H1 (cell line): ENCODE measurements at regions not wholly inside any gene's neighbourhood (a gene's known extent, or its start where the extent isn't known, plus 50 kb on each side); places are given as distances from the start of the nearest gene placed in this dataset.

Experiments
- CTCF ChIA-PET: fragments of 300-600 bp; sonication (Branson Sonifier 250); formaldehyde crosslinking; loops from one replicate; lab custom pipeline; 2021; ENCODE audit not compliant: partially characterized antibody; lab: Charles Lee
- POLR2A ChIA-PET: fragments of 300-600 bp; sonication (Branson Sonifier 250); formaldehyde crosslinking; loops from one replicate; lab custom pipeline; 2021; ENCODE audit warnings: inconsistent platforms; ENCODE audit not compliant: partially characterized antibody; lab: Charles Lee
- DNase-seq, 2 experiments: peaks; one replicate each; pipeline versions ENCODE4 v3.0.0 to v3.0.0-alpha.2; 2010 to 2022; ENCODE audit warnings: low spot score in 2 of 2, low read depth in 1 of 2, mixed read lengths in 1 of 2
- FAIRE-seq: peaks from 2 replicates; lab custom pipeline; 2011; peaks lifted over from hg19 to GRCh38; lab: Jason Lieb, UNC
- H2AFZ ChIP-seq: 2 replicates; pipeline ENCODE4 v1.8.1; 2012; ENCODE audit warnings: low read length, inconsistent platforms
- H2AK5ac ChIP-seq: 2 replicates; pipeline ENCODE4 v1.6.1; 2013; ENCODE audit warnings: low read depth, low read length
- H2BK120ac ChIP-seq: replicated peaks from 2 replicates; pipeline ENCODE3; 2013; ENCODE audit warnings: low read depth, low read length, inconsistent platforms
- H2BK12ac ChIP-seq: 2 replicates; pipeline ENCODE4 v1.6.1; 2013; ENCODE audit warnings: low read depth, low read length
- H2BK15ac ChIP-seq: 2 replicates; pipeline ENCODE4 v1.6.1; 2013; ENCODE audit warnings: low read length
- H2BK20ac ChIP-seq: 2 replicates; pipeline ENCODE4 v1.6.1; 2013; ENCODE audit warnings: low read length
- H2BK5ac ChIP-seq: 2 replicates; pipeline ENCODE4 v1.6.1; 2013; ENCODE audit warnings: low read depth, low read length
- H3K14ac ChIP-seq: 2 replicates; pipeline ENCODE4 v1.6.1; 2013; ENCODE audit warnings: inconsistent platforms; ENCODE audit not compliant: insufficient read length
- H3K18ac ChIP-seq: 2 replicates; pipeline ENCODE4 v1.6.1; 2013; ENCODE audit warnings: low read length; ENCODE audit errors: extremely low read depth
- H3K23ac ChIP-seq: 2 replicates; pipeline ENCODE4 v1.6.1; 2013; ENCODE audit warnings: inconsistent platforms; ENCODE audit not compliant: insufficient read length
- H3K23me2 ChIP-seq: 2 replicates; pipeline ENCODE4 v1.6.1; 2013; ENCODE audit warnings: low read depth, low read length
- H3K27ac ChIP-seq: 2 replicates; pipeline ENCODE4 v1.6.1; 2011; ENCODE audit warnings: low read depth, low read length, inconsistent platforms
- H3K27me3 ChIP-seq, 4 experiments: replicated peaks in 1 of 4; 1 replicate in 1 of 4; 2 replicates in 3 of 4; pipeline versions ENCODE4 v1.6.1 to v1.8.1; 2011 to 2013; ENCODE audit warnings: low read length in 3 of 4, mild to moderate bottlenecking in 3 of 4, inconsistent platforms in 2 of 4, mixed read lengths in 2 of 4, moderate library complexity in 1 of 4; ENCODE audit not compliant: control insufficient read depth in 3 of 4, insufficient read depth in 3 of 4; ENCODE audit errors: extremely low read depth in 1 of 4
- H3K36me3 ChIP-seq, 4 experiments: 2 replicates each; pipeline versions ENCODE4 v1.6.1 to v1.8.1; 2011 to 2013; ENCODE audit warnings: mild to moderate bottlenecking in 4 of 4, low read length in 3 of 4, moderate library complexity in 2 of 4, control low read depth in 1 of 4, inconsistent platforms in 1 of 4; ENCODE audit not compliant: insufficient read depth in 4 of 4, control insufficient read depth in 2 of 4
- H3K4ac ChIP-seq: replicated peaks from 2 replicates; pipeline ENCODE3; 2013; ENCODE audit warnings: low read length, low read depth, mixed read lengths, inconsistent platforms; ENCODE audit not compliant: insufficient read length
- H3K4me1 ChIP-seq, 4 experiments: replicated peaks in 1 of 4; 1 replicate in 1 of 4; 2 replicates in 3 of 4; pipeline versions ENCODE4 v1.6.1 to v1.8.1; 2011 to 2013; ENCODE audit warnings: low read length in 3 of 4, inconsistent platforms in 2 of 4, mixed read lengths in 1 of 4; ENCODE audit not compliant: insufficient read depth in 4 of 4, control insufficient read depth in 3 of 4
- H3K4me2 ChIP-seq, 2 experiments: 2 replicates each; pipeline versions ENCODE4 v1.6.1 to v1.8.1; 2011 to 2013; ENCODE audit warnings: low read depth in 2 of 2, low read length in 2 of 2, control low read depth in 1 of 2, inconsistent platforms in 1 of 2, mild to moderate bottlenecking in 1 of 2; ENCODE audit not compliant: insufficient read depth in 1 of 2
- H3K4me3 ChIP-seq, 4 experiments: fragments of 200-600, 300-600 bp in 1 of 4; sonication (generic), shearing (Covaris generic), sonication (Bioruptor Twin) in 1 of 4; 2 replicates each; pipeline versions ENCODE4 v1.5.1 to v1.8.1; 2011 to 2016; ENCODE audit warnings: low read length in 4 of 4, low read depth in 3 of 4, control low read depth in 2 of 4, inconsistent platforms in 2 of 4, mild to moderate bottlenecking in 2 of 4, mixed read lengths in 1 of 4, moderate library complexity in 1 of 4; ENCODE audit not compliant: insufficient read depth in 2 of 4; ENCODE audit errors: extremely low read depth in 1 of 4
- H3K56ac ChIP-seq: replicated peaks from 2 replicates; pipeline ENCODE3; 2013; ENCODE audit warnings: low read depth, mild to moderate bottlenecking, mixed read lengths, low read length, inconsistent platforms; ENCODE audit not compliant: insufficient read length
- H3K79me1 ChIP-seq: 2 replicates; pipeline ENCODE4 v1.6.1; 2013; ENCODE audit warnings: low read depth, low read length, control low read depth
- H3K79me2 ChIP-seq, 2 experiments: 2 replicates each; pipeline versions ENCODE4 v1.6.1 to v1.8.1; 2012 to 2013; ENCODE audit warnings: low read length in 2 of 2, mild to moderate bottlenecking in 2 of 2, inconsistent platforms in 1 of 2; ENCODE audit not compliant: insufficient read depth in 2 of 2, control insufficient read depth in 1 of 2
- H3K9ac ChIP-seq, 4 experiments: replicated peaks in 1 of 4; 1 replicate in 1 of 4; 2 replicates in 3 of 4; pipeline versions ENCODE4 v1.6.1 to v1.8.1; 2011 to 2013; ENCODE audit warnings: low read depth in 3 of 4, low read length in 3 of 4, control low read depth in 2 of 4, mild to moderate bottlenecking in 2 of 4, moderate library complexity in 2 of 4, inconsistent platforms in 1 of 4; ENCODE audit errors: extremely low read depth in 1 of 4
- H3K9me3 ChIP-seq, 2 experiments: 2 replicates each; pipeline versions ENCODE4 v1.6.1 to v1.8.1; 2012 to 2013; ENCODE audit warnings: mild to moderate bottlenecking in 2 of 2, moderate library complexity in 2 of 2, control low read depth in 1 of 2, inconsistent platforms in 1 of 2, low read depth in 1 of 2, low read length in 1 of 2, mixed read lengths in 1 of 2; ENCODE audit not compliant: insufficient read depth in 2 of 2
- H4K20me1 ChIP-seq, 2 experiments: replicated peaks in 1 of 2; 2 replicates each; pipeline versions ENCODE3 to v1.8.1; 2011 to 2013; ENCODE audit warnings: inconsistent platforms in 2 of 2, low read length in 2 of 2, mild to moderate bottlenecking in 1 of 2; ENCODE audit not compliant: insufficient read depth in 2 of 2, control insufficient read depth in 1 of 2
- H4K5ac ChIP-seq: 2 replicates; pipeline ENCODE4 v1.6.1; 2013; ENCODE audit warnings: low read length, low read depth, mixed read lengths, inconsistent platforms; ENCODE audit not compliant: insufficient read length
- H4K8ac ChIP-seq: 2 replicates; pipeline ENCODE4 v1.8.0; 2013; ENCODE audit warnings: mild to moderate bottlenecking, moderate library complexity, low read length, inconsistent platforms; ENCODE audit not compliant: insufficient read depth; ENCODE audit errors: extremely low read depth
- H4K91ac ChIP-seq: replicated peaks from 2 replicates; pipeline ENCODE3; 2013; ENCODE audit warnings: low read length, mixed read lengths, inconsistent platforms; ENCODE audit not compliant: insufficient read length
- BACH1 ChIP-seq: IDR thresholded peaks from 2 replicates; pipeline ENCODE4 v1.6.1; 2012; ENCODE audit warnings: low read length, improper control_type of control experiment
- BRCA1 ChIP-seq: IDR thresholded peaks from 2 replicates; pipeline ENCODE4 v1.6.1; 2012; ENCODE audit warnings: low read depth, low read length, improper control_type of control experiment
- CBX8 ChIP-seq: fragments of 300-800, 300-1000 bp; sonication (generic); IDR thresholded peaks from 2 replicates; pipeline ENCODE4 v1.7.1; 2016; ENCODE audit warnings: low read depth, low read length, borderline replicate concordance
- CTBP2 ChIP-seq: IDR thresholded peaks from 2 replicates; pipeline ENCODE4 v1.7.0; 2011; ENCODE audit warnings: borderline replicate concordance, mild to moderate bottlenecking, moderate library complexity, mixed read lengths, low read length; ENCODE audit not compliant: insufficient read depth, insufficient read length
- EZH2 ChIP-seq: fragments of 200-600 bp; sonication (generic); IDR thresholded peaks from 2 replicates; pipeline ENCODE4 v1.7.1; 2012; ENCODE audit warnings: low read depth, mild to moderate bottlenecking, moderate library complexity, low read length, inconsistent platforms; ENCODE audit not compliant: severe bottlenecking
- KDM5A ChIP-seq: fragments of 200-600 bp; IDR thresholded peaks from 2 replicates; pipeline ENCODE4 v1.7.1; 2012; ENCODE audit warnings: mild to moderate bottlenecking, low read length, inconsistent platforms, mixed read lengths
- NANOG ChIP-seq: IDR thresholded peaks from 2 replicates; pipeline ENCODE4 v1.6.1; 2011; ENCODE audit warnings: low read length, low read depth, mild to moderate bottlenecking, inconsistent platforms; ENCODE audit not compliant: insufficient read depth, poor library complexity, severe bottlenecking
- NRF1 ChIP-seq: IDR thresholded peaks from 2 replicates; pipeline ENCODE4 v1.6.1; 2011; ENCODE audit warnings: mild to moderate bottlenecking, low read depth, low read length, improper control_type of control experiment
- RXRA ChIP-seq: IDR thresholded peaks from 2 replicates; pipeline ENCODE4 v1.6.1; 2011; ENCODE audit warnings: low read depth, mild to moderate bottlenecking, low read length, moderate library complexity; ENCODE audit not compliant: insufficient read depth
- SIX5 ChIP-seq: IDR thresholded peaks from 2 replicates; pipeline ENCODE4 v1.6.1; 2011; ENCODE audit warnings: mild to moderate bottlenecking, low read depth, low read length
- ZNF274 ChIP-seq: IDR thresholded peaks from 2 replicates; pipeline ENCODE4 v1.7.0; 2012; ENCODE audit warnings: low read length, borderline replicate concordance; ENCODE audit errors: extremely low read depth
- WGBS, 2 experiments: shearing (Covaris generic) in 1 of 2; methylation state at CpG; one replicate each; pipeline versions ENCODE4 v1.1.6 to v1.1.7; 2013 to 2015; ENCODE audit warnings: low lambda C conversion rate in 2 of 2, mixed read lengths in 2 of 2, inconsistent platforms in 1 of 2, low coverage in 1 of 2, missing lambda C conversion rate in 1 of 2; ENCODE audit not compliant: insufficient replicate concordance in 2 of 2, insufficient coverage in 1 of 2, insufficient read length in 1 of 2; ENCODE audit errors: extremely low coverage in 1 of 2, missing lambda C conversion rate in 1 of 2; 5-methylcytosine and 5-hydroxymethylcytosine counted together
- TF ChIP-seq, protein P1 (sequence below): IDR thresholded peaks from 2 replicates; pipeline ENCODE4 v1.6.1; 2011; ENCODE audit warnings: low read length, improper control_type of control experiment
- TF ChIP-seq, protein P2 (sequence below): IDR thresholded peaks from 2 replicates; pipeline ENCODE4 v1.6.1; 2012; ENCODE audit warnings: inconsistent platforms

- no peak overlapping the region for H3K56ac ChIP-seq
- no peak overlapping the region for H2BK15ac ChIP-seq
- FAIRE-seq (no peak), DNase-seq (no peak)
- no peak overlapping the region for H4K5ac ChIP-seq
- no peak overlapping the region for H2BK120ac ChIP-seq
- no peak overlapping the region for H3K14ac ChIP-seq
- no peak overlapping the region for H2BK5ac ChIP-seq
- no peak overlapping the region for H2BK12ac ChIP-seq
- no peak overlapping the region for H2BK20ac ChIP-seq
- no peaks in the 10 kb centered on the region for H3K27me3 ChIP-seq
- 92% methylated on average over 17 of the region's 17 CpGs; no CpG with 5 or more reads in 1 of the 2 experiments for WGBS, 2 experiments
- no peaks in the 10 kb centered on the region for H3K36me3 ChIP-seq
- no peaks in the 10 kb centered on the region for H3K79me1 ChIP-seq
- no peak overlapping the region for H4K8ac ChIP-seq
- no peak overlapping the region for H3K27ac ChIP-seq
- H3K79me2 ChIP-seq, result no peaks in the 10 kb centered on the region
- H4K20me1 ChIP-seq, result no peaks in the 10 kb centered on the region
- CTCF ChIA-PET, result no interaction called here
- no peak overlapping the region for H4K91ac ChIP-seq
- no peak overlapping the region for H2AK5ac ChIP-seq
- no peak overlapping the region for H3K23ac ChIP-seq
- H3K4me1 ChIP-seq, result no peaks in the 10 kb centered on the region
- no peak overlapping the region for H3K4ac ChIP-seq
- H3K4me3 ChIP-seq, result no peak overlapping the region
- POLR2A ChIA-PET, result no interaction called here
- no peak overlapping the region for H3K9ac ChIP-seq
- H2AFZ ChIP-seq, result no peak overlapping the region
- no peak overlapping the region for H3K4me2 ChIP-seq
- no peaks in the 10 kb centered on the region for H3K23me2 ChIP-seq
- H3K9me3 ChIP-seq, result no peaks in the 10 kb centered on the region
- H3K18ac ChIP-seq, result no peak overlapping the region
- TF ChIP-seq BRCA1 (no peak), RXRA (no peak), CBX8 (no peak), NANOG (no peak), KDM5A (no peak), BACH1 (no peak), CTBP2 (no peak), NRF1 (no peak), EZH2 (no peak), SIX5 (no peak), ZNF274 (no peak)
- TF ChIP-seq, protein P1, sequence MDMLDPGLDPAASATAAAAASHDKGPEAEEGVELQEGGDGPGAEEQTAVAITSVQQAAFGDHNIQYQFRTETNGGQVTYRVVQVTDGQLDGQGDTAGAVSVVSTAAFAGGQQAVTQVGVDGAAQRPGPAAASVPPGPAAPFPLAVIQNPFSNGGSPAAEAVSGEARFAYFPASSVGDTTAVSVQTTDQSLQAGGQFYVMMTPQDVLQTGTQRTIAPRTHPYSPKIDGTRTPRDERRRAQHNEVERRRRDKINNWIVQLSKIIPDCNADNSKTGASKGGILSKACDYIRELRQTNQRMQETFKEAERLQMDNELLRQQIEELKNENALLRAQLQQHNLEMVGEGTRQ, result no peak
- TF ChIP-seq, protein P2, sequence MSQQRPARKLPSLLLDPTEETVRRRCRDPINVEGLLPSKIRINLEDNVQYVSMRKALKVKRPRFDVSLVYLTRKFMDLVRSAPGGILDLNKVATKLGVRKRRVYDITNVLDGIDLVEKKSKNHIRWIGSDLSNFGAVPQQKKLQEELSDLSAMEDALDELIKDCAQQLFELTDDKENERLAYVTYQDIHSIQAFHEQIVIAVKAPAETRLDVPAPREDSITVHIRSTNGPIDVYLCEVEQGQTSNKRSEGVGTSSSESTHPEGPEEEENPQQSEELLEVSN, result no peak
These were observed 204.0 kb upstream of the PITRM1 start for GRCh38 chr10:3376631-3377030.
